ENCODE measurements at regions not wholly inside any gene's neighbourhood (a gene's known extent, or its start where the extent isn't known, plus 50 kb on each side); places are given as distances from the start of the nearest gene placed in this dataset.
"Not testable (repeated sequence)": the region's sequence is repeated elsewhere in the genome, so short reads cannot be mapped to it uniquely, and the experiment has no call there.

DNA sequence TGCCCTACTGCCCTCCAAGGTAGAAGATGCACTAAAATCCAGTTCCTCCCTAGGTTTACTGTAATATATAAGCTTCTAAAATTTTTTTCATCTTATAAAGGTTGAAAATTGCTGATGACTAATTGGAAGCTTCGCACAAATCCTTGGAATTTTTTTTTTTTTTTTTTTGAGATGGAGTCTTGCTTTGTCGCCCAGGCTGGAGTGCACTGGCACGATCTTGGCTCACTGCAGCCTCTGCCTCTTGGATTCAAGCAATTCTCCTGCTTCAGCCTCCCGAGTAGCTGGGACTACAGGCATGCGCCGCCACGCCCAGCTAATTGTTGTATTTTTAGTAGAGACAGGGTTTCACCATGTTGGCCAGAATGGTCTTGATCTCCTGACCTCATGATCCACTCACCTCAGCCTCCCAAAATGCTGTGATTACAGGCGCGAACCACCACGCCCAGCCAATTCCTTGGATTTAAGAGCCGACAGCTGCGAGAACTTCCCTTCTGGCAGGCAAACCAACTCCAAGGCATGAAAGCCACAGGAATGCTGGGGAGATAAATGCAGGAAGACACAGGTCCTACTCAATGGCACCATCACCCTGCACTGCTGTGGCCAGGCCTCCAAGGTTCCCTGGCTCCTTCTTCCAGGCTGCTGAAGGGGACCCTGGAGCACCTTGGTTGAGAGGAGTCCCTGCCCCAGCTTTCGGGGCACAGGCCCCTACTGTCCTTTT lies 98.9 kb upstream of the CHD2 start:
- 0 out of 2 replicates have a peak overlapping the region, but pooled peaks have one; percentile 75 for H2BK20ac ChIP-seq (ENCODE audit: low read length)
- not testable (repeated sequence) for H3K9ac ChIP-seq (replicated peaks in 1 of 4; ENCODE audit: extremely low read depth in 1 of 4, low read depth in 3 of 4, low read length in 3 of 4); H3K4ac ChIP-seq (replicated peaks; ENCODE audit: insufficient read length, low read depth, low read length); H3K79me1 ChIP-seq (ENCODE audit: low read depth, low read length); H4K5ac ChIP-seq (ENCODE audit: insufficient read length, low read depth, low read length); H3K23ac ChIP-seq (ENCODE audit: insufficient read length); FAIRE-seq; H4K20me1 ChIP-seq (replicated peaks in 1 of 2; ENCODE audit: control insufficient read depth in 1 of 2, insufficient read depth in 2 of 2, low read length in 2 of 2); H2BK120ac ChIP-seq (replicated peaks; ENCODE audit: low read depth, low read length); H2BK12ac ChIP-seq (ENCODE audit: low read depth, low read length); H3K27me3 ChIP-seq (replicated peaks in 1 of 4; ENCODE audit: control insufficient read depth in 3 of 4, extremely low read depth in 1 of 4, insufficient read depth in 3 of 4, low read length in 3 of 4); H3K79me2 ChIP-seq (ENCODE audit: control insufficient read depth in 1 of 2, insufficient read depth in 2 of 2, low read length in 2 of 2); H2BK15ac ChIP-seq (ENCODE audit: low read length); H3K36me3 ChIP-seq (ENCODE audit: control insufficient read depth in 2 of 4, insufficient read depth in 4 of 4, low read length in 3 of 4); H3K18ac ChIP-seq (ENCODE audit: extremely low read depth, low read length); H3K4me1 ChIP-seq (replicated peaks in 1 of 4; ENCODE audit: control insufficient read depth in 3 of 4, insufficient read depth in 4 of 4, low read length in 3 of 4); H3K4me2 ChIP-seq (ENCODE audit: insufficient read depth in 1 of 2, low read depth in 2 of 2, low read length in 2 of 2); H3K9me3 ChIP-seq (ENCODE audit: insufficient read depth in 2 of 2, low read depth in 1 of 2, low read length in 1 of 2); DNase-seq (ENCODE audit: low read depth in 1 of 2, low spot score in 2 of 2); H3K56ac ChIP-seq (replicated peaks; ENCODE audit: insufficient read length, low read depth, low read length); H2AK5ac ChIP-seq (ENCODE audit: low read depth, low read length); H3K14ac ChIP-seq (ENCODE audit: insufficient read length); H3K4me3 ChIP-seq (ENCODE audit: extremely low read depth in 1 of 4, insufficient read depth in 2 of 4, low read depth in 3 of 4, low read length in 4 of 4); H4K8ac ChIP-seq (ENCODE audit: extremely low read depth, insufficient read depth, low read length); H3K23me2 ChIP-seq (ENCODE audit: low read depth, low read length)
- POLR2A ChIA-PET (ENCODE audit: partially characterized antibody): interaction anchor here (1.0 to 1.8 kb wide), 5 partner anchors 19 to 113 kb away, joined by 3 to 5 read pairs (median 4); no protein-coding TSS in a partner anchor
- peak overlapping the region; percentile 75; the same call in 1 of the 2 replicates for H2BK5ac ChIP-seq (ENCODE audit: low read depth, low read length)
- peak overlapping the region; percentile 76 for H4K91ac ChIP-seq (replicated peaks; ENCODE audit: insufficient read length, low read length)
- WGBS, 2 experiments (ENCODE audit: extremely low coverage in 1 of 2, insufficient coverage in 1 of 2, insufficient read length in 1 of 2, insufficient replicate concordance in 2 of 2, low coverage in 1 of 2, low lambda C conversion rate in 2 of 2, missing lambda C conversion rate in 1 of 2): 97% methylated on average over 13 of the region's 13 CpGs; no CpG with 5 or more reads in 1 of the 2 experiments
- H3K27ac ChIP-seq (ENCODE audit: low read depth, low read length): 0 out of 2 replicates have a peak overlapping the region, but pooled peaks have one; percentile 5
- CTCF ChIA-PET (ENCODE audit: partially characterized antibody): interaction anchor here (0.6 to 2.1 kb wide), 5 partner anchors 107 to 569 kb away, joined by 3 to 14 read pairs (median 4); no protein-coding TSS in a partner anchor
- 0 out of 2 replicates have a peak overlapping the region, but pooled peaks have one; percentile 1 for H2AFZ ChIP-seq (ENCODE audit: low read length)
